ENCODE measurements at regions not wholly inside any gene's neighbourhood (a gene's known extent, or its start where the extent isn't known, plus 50 kb on each side); places are given as distances from the start of the nearest gene placed in this dataset.
"Not testable (repeated sequence)": the region's sequence is repeated elsewhere in the genome, so short reads cannot be mapped to it uniquely, and the experiment has no call there.

GRCh38 chr10:3573498-3573897, 211.5 kb downstream of the KLF6 start:
- Mint-ChIP-seq H3K4me3 (no peak overlapping the region), H3K4me1 (ENCODE audit: low read depth) (no peaks in the 10 kb centered on the region), H3K27ac (no peak overlapping the region), H3K9me3 (no peaks in the 10 kb centered on the region), H3K27me3 (peaks cover 1% of the 10 kb centered on the region), H3K36me3 (ENCODE audit: low read depth) (no peaks in the 10 kb centered on the region)

DNA sequence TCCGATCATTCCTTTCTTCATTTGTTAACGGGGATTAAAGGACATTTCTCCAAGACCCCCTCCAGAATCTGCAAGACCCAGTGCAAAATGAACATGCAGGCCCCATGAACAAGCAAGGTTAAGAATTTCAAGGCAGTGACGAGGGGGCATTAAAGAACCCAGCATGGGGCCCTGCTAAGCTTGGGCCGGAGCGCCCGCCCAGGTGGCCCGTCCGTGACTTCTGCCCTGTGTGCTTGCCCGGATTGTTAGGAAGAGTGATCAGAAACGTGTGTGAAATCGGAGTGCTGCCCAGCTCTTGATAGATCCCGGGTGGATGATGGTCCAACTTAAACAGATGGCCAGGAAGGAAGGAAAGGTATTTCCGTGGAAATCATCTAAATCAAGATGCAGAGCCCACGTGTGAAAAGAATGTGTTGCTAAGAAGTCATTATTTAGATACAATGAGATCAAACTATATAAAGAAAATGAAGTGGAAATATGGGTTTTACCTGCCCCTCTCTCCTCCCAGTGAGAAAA, 213.6 kb downstream of the KLF6 start:
- H3K27me3 Mint-ChIP-seq, result no peaks in the 10 kb centered on the region
- H3K27ac Mint-ChIP-seq, result no peak overlapping the region
- H3K4me3 Mint-ChIP-seq, result no peak overlapping the region
- H3K36me3 Mint-ChIP-seq (ENCODE audit: low read depth), result no peaks in the 10 kb centered on the region
- H3K9me3 Mint-ChIP-seq, result no peaks in the 10 kb centered on the region
- peaks cover 4% of the 10 kb centered on the region for H3K4me1 Mint-ChIP-seq (ENCODE audit: low read depth)

GRCh38 chr10:3570855-3571266, 214.1 kb downstream of the KLF6 start:
- H3K27ac Mint-ChIP-seq, result no peak overlapping the region
- H3K4me1 Mint-ChIP-seq (ENCODE audit: low read depth), result peaks cover 4% of the 10 kb centered on the region
- H3K36me3 Mint-ChIP-seq (ENCODE audit: low read depth), result no peaks in the 10 kb centered on the region
- no peak overlapping the region for H3K4me3 Mint-ChIP-seq
- no peaks in the 10 kb centered on the region for H3K9me3 Mint-ChIP-seq
- H3K27me3 Mint-ChIP-seq, result no peaks in the 10 kb centered on the region

DNA sequence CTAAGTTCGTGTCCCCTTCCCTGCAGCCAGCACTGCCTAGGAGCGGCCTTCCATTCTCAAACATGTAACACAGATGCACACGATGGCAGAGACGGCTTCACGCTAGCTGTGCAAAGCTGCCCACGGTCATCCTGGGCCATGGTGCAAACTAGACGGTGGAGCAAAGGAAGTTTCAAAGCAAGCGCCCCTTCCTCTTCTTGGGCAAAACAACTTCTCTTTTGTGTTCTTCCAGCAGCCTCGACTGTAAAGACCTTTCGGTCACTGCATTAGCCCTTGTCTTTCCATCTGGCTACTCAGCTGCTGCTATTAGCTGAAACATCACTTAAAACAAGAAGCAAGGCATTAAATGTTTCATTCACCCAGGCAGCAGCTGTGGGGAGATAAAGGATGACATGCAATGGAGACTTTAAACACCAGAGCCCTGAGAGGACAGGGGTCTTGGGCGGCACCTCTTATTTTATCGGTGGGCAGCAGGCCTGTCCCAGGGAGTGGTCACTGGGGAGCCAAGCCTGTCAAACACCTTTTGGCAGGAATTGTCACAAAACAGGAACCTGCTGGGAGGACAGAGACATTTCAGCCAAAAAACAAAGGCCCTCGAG, 214.8 kb downstream of the KLF6 start:
- no peak overlapping the region for H3K27ac Mint-ChIP-seq
- H3K4me1 Mint-ChIP-seq (ENCODE audit: low read depth), result peaks cover 4% of the 10 kb centered on the region
- no peaks in the 10 kb centered on the region for H3K36me3 Mint-ChIP-seq (ENCODE audit: low read depth)
- peaks cover 5% of the 10 kb centered on the region for H3K9me3 Mint-ChIP-seq
- no peak overlapping the region for H3K4me3 Mint-ChIP-seq
- no peaks in the 10 kb centered on the region for H3K27me3 Mint-ChIP-seq

GRCh38 chr10:3568983-3569382, 216.0 kb downstream of the KLF6 start:
- Mint-ChIP-seq H3K4me3 (no peak overlapping the region), H3K9me3 (peaks cover 7% of the 10 kb centered on the region), H3K27me3 (no peaks in the 10 kb centered on the region), H3K36me3 (ENCODE audit: low read depth) (no peaks in the 10 kb centered on the region), H3K27ac (no peak overlapping the region), H3K4me1 (ENCODE audit: low read depth) (peaks cover 13% of the 10 kb centered on the region)

DNA sequence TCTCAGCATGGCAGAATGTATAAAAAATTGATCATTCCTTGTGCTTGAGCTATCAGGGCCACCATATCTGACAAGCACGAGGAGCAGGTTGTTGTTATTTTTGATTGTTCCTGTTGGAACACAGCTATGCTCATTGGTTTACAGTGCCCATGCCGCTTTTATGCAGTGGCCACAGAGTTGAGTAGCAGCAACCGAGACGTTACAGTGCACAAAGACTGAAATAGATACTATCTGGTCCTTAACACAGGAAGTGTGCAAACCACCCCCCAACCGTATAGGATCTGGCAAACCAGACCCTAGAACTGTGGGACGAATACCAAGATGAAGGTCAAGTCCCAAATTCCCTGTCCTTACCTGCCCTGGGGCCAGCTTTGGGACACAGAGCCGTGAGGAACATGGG, 216.6 kb downstream of the KLF6 start:
- Mint-ChIP-seq H3K27ac (no peak overlapping the region), H3K36me3 (ENCODE audit: low read depth) (no peaks in the 10 kb centered on the region), H3K4me3 (no peak overlapping the region), H3K27me3 (no peaks in the 10 kb centered on the region), H3K4me1 (ENCODE audit: low read depth) (peaks cover 17% of the 10 kb centered on the region), H3K9me3 (peaks cover 7% of the 10 kb centered on the region)

DNA sequence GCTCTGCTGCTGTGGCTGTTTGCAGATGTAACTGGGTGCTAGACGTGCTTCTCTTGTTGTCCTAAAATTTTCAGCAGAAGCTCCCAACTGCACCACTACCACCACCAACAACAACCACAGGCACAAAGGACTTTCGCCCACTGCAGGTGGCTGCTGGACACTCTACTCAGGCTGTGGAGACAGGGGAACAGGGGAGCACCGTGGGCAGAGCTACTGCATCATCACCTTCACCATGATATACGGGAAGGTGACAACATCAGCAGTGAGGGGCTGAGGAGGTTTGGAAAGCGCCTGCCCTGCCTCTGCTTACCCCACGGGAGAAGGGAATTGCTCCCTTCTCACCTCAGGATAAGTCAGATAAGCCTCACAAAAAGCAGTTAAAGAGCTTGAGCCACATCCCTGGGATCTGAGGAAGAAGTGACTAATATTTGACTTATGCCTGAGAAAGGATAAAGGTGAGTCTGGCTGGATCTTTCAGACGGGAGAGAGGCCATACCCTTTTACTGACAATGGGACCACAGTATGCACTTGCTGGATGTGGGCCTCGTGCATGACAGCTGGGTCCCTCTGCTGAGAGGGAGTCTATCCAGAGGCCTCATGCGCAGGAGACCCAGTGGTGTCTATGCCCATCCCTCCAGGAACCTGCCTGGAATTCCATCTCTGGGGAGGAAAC, 217.6 kb downstream of the KLF6 start:
- no peaks in the 10 kb centered on the region for H3K27me3 Mint-ChIP-seq
- no peak overlapping the region for H3K27ac Mint-ChIP-seq
- H3K4me3 Mint-ChIP-seq, result no peak overlapping the region
- H3K9me3 Mint-ChIP-seq, result peaks cover 7% of the 10 kb centered on the region
- peaks cover 26% of the 10 kb centered on the region for H3K4me1 Mint-ChIP-seq (ENCODE audit: low read depth)
- no peaks in the 10 kb centered on the region for H3K36me3 Mint-ChIP-seq (ENCODE audit: low read depth)

DNA sequence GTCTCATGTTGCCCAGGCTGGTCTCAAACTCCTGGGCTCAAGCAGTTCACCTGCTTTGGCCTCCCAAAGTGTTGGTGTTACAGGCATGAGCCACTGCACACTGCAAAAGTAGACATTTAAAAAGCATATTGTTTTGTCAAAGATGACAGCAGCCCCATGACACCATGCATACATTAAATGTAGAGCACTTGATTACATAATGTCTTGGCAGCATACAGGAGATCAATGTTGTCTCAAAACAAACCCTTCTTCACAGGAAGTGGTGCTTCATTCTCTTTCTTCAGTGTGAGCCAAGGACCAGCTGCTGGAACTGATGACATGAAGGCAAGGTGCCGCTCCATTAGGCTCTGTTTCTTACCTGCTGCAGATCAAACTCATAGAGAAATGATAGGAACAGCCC, 218.4 kb downstream of the KLF6 start:
- Mint-ChIP-seq H3K27me3 (no peaks in the 10 kb centered on the region), H3K36me3 (ENCODE audit: low read depth) (no peaks in the 10 kb centered on the region), H3K4me1 (ENCODE audit: low read depth) (peaks cover 27% of the 10 kb centered on the region), H3K27ac (no peak overlapping the region), H3K4me3 (no peak overlapping the region), H3K9me3 (peaks cover 7% of the 10 kb centered on the region)

DNA sequence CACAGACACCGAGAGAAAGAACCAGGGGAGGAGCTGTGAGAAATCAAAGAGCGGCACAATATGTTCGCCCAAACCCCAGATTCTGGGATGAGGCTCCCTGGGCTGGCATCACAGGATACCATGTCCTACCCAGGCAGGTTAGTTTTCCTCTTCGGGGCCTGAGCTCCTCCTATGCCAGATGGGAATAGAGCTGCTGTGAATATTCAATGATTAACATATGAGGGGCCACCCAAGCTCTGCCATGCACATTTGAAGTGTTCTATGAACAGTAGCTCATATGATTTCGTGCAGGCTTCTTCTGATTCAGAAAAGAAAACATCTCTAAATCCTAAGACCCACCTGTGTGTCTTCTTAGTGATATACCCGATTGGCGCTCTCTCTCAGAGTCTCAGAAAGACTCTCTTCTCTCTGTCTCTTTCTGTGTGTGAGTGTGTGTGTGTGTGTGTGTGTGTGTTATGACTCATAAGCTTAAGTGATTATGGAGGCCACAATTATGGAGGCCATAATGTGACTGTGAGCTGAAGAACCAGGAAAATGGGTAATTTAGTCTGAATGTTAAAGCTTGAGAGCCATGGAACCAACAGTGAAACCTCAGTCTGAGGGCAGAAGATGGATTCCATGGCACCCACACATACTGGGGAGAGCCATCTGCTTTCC, 220.5 kb downstream of the KLF6 start:
- no peaks in the 10 kb centered on the region for H3K36me3 Mint-ChIP-seq (ENCODE audit: low read depth)
- H3K27me3 Mint-ChIP-seq, result peaks cover 2% of the 10 kb centered on the region
- peaks cover 7% of the 10 kb centered on the region for H3K9me3 Mint-ChIP-seq
- H3K4me1 Mint-ChIP-seq (ENCODE audit: low read depth), result peaks cover 27% of the 10 kb centered on the region
- H3K27ac Mint-ChIP-seq, result peak overlapping the region; percentile 76
- H3K4me3 Mint-ChIP-seq, result peak overlapping the region; percentile 7

DNA sequence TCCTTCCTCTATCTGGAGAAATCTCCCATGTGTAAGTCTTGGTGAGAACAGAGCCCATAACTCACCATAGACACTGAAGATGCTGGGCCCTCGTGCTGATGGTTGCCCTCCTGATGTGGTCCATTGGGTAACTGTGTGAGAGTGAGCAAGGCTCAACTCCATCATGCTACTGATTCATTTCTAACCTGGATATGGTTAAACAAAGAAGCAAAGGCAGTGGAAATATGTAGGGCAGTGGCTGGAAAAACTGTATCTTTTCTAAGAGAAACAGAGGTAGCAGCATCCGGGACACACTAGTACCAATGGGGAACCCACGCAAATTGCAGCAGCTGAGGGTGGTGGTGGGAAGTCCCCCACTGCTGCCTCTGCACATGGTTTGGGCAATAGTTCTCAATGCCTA, 221.7 kb downstream of the KLF6 start:
- Mint-ChIP-seq H3K27ac (peak overlapping the region; percentile 75), H3K9me3 (peaks cover 7% of the 10 kb centered on the region), H3K36me3 (ENCODE audit: low read depth) (no peaks in the 10 kb centered on the region), H3K27me3 (peaks cover 12% of the 10 kb centered on the region), H3K4me1 (ENCODE audit: low read depth) (peaks cover 27% of the 10 kb centered on the region), H3K4me3 (no peak overlapping the region)

GRCh38 chr10:3560628-3561027, 224.4 kb downstream of the KLF6 start:
- not testable (repeated sequence) for H3K9me3 Mint-ChIP-seq; H3K36me3 Mint-ChIP-seq (ENCODE audit: low read depth); H3K4me3 Mint-ChIP-seq; H3K27ac Mint-ChIP-seq
- Mint-ChIP-seq H3K27me3 (peaks cover 14% of the 10 kb centered on the region), H3K4me1 (ENCODE audit: low read depth) (peaks cover 22% of the 10 kb centered on the region)

DNA sequence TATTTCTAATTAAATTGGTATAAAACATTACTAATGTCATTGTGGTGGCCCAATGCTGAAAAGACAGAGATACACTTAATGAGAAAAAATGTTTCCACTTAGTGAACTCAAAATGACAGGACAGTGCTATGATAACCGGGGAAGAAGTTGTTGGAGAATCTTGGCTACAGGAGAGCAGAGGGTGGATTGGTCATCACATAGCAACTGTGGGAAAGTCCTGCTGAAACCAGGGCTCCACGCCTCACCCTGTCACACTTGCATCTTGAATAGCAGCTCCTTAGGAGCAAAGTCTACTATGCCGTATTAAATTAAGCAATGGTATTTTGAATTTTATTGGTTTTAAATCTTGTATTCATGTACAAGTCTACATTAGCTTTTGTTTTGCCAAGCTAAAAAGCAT, 225.5 kb downstream of the KLF6 start:
- H3K27ac Mint-ChIP-seq, result no peak overlapping the region

GRCh38 chr10:3559011-3559410, 226.0 kb downstream of the KLF6 start:
- H3K4me1 Mint-ChIP-seq (ENCODE audit: low read depth), result peaks cover 26% of the 10 kb centered on the region
- no peaks in the 10 kb centered on the region for H3K36me3 Mint-ChIP-seq (ENCODE audit: low read depth)
- H3K4me3 Mint-ChIP-seq, result no peak overlapping the region
- no peak overlapping the region for H3K27ac Mint-ChIP-seq
- peaks cover 14% of the 10 kb centered on the region for H3K27me3 Mint-ChIP-seq
- no peaks in the 10 kb centered on the region for H3K9me3 Mint-ChIP-seq

More for the DNA sequence above, 225.5 kb downstream of the KLF6 start:
- H3K36me3 Mint-ChIP-seq (ENCODE audit: low read depth), result no peaks in the 10 kb centered on the region
- H3K9me3 Mint-ChIP-seq, result no peaks in the 10 kb centered on the region
- peaks cover 26% of the 10 kb centered on the region for H3K4me1 Mint-ChIP-seq (ENCODE audit: low read depth)
- H3K4me3 Mint-ChIP-seq, result no peak overlapping the region
- peaks cover 14% of the 10 kb centered on the region for H3K27me3 Mint-ChIP-seq

DNA sequence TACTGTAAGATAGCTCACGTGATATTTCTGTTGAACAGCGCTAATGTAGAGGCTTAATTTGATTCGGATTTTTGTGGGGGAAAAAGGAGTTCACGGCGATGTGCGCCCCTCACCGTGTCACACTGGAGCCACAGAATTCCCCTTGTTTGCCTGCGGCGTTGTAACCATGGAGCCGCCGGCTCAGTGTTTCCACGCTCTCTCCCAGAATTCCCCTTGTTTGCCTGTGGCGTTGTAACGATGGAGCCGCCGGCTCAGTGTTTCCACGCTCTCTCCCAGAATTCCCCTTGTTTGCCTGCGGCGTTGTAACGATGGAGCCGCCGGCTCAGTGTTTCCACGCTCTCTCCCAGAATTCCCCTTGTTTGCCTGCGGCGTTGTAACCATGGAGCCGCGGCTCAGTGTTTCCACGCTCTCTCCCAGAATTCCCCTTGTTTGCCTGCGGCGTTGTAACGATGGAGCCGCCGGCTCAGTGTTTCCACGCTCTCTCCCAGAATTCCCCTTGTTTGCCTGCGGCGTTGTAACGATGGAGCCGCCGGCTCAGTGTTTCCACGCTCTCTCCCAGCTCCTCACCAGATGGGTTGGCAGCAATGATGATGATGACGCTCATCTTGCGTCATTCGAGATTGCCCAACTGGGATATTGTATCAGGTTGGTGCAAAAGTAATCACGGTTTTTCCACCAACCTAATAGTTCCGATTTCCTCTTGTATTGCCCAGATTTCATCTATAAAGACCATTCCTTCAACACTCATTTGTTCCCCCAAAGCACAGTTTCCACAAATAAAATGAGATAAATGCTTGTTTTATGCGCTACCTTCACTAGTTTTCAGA, 228.6 kb downstream of the KLF6 start:
- not testable (repeated sequence) for H3K9me3 Mint-ChIP-seq; H3K36me3 Mint-ChIP-seq (ENCODE audit: low read depth); H3K27ac Mint-ChIP-seq
- H3K4me3 Mint-ChIP-seq, result peak overlapping the region; percentile 21
- peaks cover 17% of the 10 kb centered on the region for H3K4me1 Mint-ChIP-seq (ENCODE audit: low read depth)
- H3K27me3 Mint-ChIP-seq, result peaks cover 14% of the 10 kb centered on the region

- no peaks in the 10 kb centered on the region for H3K9me3 Mint-ChIP-seq
- H3K27ac Mint-ChIP-seq, result peak overlapping the region; percentile 46
- peaks cover 13% of the 10 kb centered on the region for H3K27me3 Mint-ChIP-seq
- no peaks in the 10 kb centered on the region for H3K36me3 Mint-ChIP-seq (ENCODE audit: low read depth)
- peak overlapping the region; percentile 50 for H3K4me3 Mint-ChIP-seq
- peaks cover 17% of the 10 kb centered on the region for H3K4me1 Mint-ChIP-seq (ENCODE audit: low read depth)
Measured at GRCh38 chr10:3554121-3554522, 230.9 kb downstream of the KLF6 start.

Measured in stimulated activated naive CD8-positive, alpha-beta T cell treated with anti-CD3 and anti-CD28 coated beads, Interleukin-15, Interleukin-2, amounts not matched to agents 100 ng/mL and 50 ng/mL, for 24 hours (primary cell).